Activated CD8-positive, alpha-beta memory T cell treated with anti-CD3 and anti-CD28 coated beads, Interleukin-2, amount 10 ng/mL, durations not matched to agents 7 days and 5 days (primary cell): ENCODE measurements at regions not wholly inside any gene's neighbourhood (a gene's known extent, or its start where the extent isn't known, plus 50 kb on each side); places are given as distances from the start of the nearest gene placed in this dataset.
A peak's percentile ranks its signal among the peaks of the same experiment; 100 is the strongest.

ENCODE experiments used
- ATAC-seq: fragments of 150-1000 bp; cut with Tn5 transposase; one replicate; pipeline ENCODE4 v1.10.0; 2021; ENCODE audit warnings: moderate library complexity
- CTCF ChIA-PET: fragments of 350-600 bp; sonication (Branson Sonifier 250); formaldehyde crosslinking; loops from one replicate; lab custom pipeline; 2021; ENCODE audit warnings: antibody characterized with exemption; lab: Charles Lee
- DNase-seq: peaks from one replicate; pipeline ENCODE4 v3.0.0-alpha.2; 2020
- H3K27ac Mint-ChIP-seq: one replicate; pipeline ENCODE4 v1.8.0; 2021; ENCODE audit warnings: mild to moderate bottlenecking, mixed read lengths
- H3K27me3 Mint-ChIP-seq: one replicate; pipeline ENCODE4 v1.8.0; 2021; ENCODE audit warnings: mixed read lengths
- H3K36me3 Mint-ChIP-seq: one replicate; pipeline ENCODE4 v1.8.0; 2021; ENCODE audit warnings: mild to moderate bottlenecking, mixed read lengths
- H3K4me1 Mint-ChIP-seq: one replicate; pipeline ENCODE4 v1.8.0; 2021; ENCODE audit warnings: mixed read lengths
- H3K4me3 Mint-ChIP-seq: one replicate; pipeline ENCODE4 v1.8.0; 2021; ENCODE audit warnings: mild to moderate bottlenecking, moderate library complexity, mixed read lengths
- H3K9me3 Mint-ChIP-seq: one replicate; pipeline ENCODE4 v1.8.0; 2022; ENCODE audit warnings: low read depth, mixed read lengths

DNA sequence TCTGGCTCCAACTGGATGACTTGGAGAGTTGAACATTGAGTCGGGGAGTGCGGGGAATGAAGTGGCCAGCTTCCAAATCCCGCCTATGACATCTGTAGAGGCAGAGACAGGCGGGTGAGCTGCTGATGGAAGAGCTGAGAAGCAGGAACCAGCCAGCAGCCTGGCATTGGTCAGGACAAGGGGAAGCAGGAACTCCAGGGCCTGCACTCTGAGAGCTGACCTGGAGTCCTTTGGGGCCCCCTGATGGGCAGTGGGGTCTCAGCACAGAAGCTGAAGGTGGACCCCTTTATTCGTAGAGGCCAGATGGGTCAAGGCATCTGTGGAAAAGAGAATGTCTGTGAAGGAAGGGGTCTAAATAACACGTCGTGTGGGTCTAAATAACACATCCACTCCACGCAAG, 57.0 kb downstream of the SEC61G start:
- no peaks in the 10 kb centered on the region for H3K27me3 Mint-ChIP-seq
- no peak for DNase-seq
- ATAC-seq = no peak
- H3K36me3 Mint-ChIP-seq = no peaks in the 10 kb centered on the region
- CTCF ChIA-PET = no interaction called here
- no peak overlapping the region for H3K4me3 Mint-ChIP-seq
- no peaks in the 10 kb centered on the region for H3K4me1 Mint-ChIP-seq
- H3K9me3 Mint-ChIP-seq = peaks cover 2% of the 10 kb centered on the region
- H3K27ac Mint-ChIP-seq = no peak overlapping the region

DNA sequence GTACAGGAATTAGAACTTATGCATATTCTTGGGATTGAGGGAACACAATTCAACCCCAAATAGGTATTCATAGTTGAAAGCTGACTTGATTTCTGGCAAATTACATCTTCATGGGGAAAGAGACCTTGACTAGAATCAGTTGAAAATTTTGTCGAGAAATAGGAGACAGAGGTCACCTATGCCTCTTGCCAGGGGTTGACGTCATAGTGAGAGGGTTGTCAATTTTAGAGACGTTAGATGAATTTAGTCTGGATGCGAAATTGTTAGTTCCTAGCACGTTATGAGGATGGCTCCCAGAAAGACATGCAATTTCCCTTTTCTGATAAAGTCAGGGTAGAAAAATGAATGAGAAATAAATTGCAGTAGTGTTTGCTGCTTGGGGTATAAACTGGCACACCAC, 59.3 kb downstream of the SEC61G start:
- Mint-ChIP-seq H3K4me3 (no peak overlapping the region), H3K4me1 (no peaks in the 10 kb centered on the region), H3K9me3 (peaks cover 2% of the 10 kb centered on the region), H3K36me3 (no peaks in the 10 kb centered on the region), H3K27ac (no peak overlapping the region), H3K27me3 (no peaks in the 10 kb centered on the region)
- DNase-seq = no peak
- no peak for ATAC-seq
- CTCF ChIA-PET = no interaction called here

DNA sequence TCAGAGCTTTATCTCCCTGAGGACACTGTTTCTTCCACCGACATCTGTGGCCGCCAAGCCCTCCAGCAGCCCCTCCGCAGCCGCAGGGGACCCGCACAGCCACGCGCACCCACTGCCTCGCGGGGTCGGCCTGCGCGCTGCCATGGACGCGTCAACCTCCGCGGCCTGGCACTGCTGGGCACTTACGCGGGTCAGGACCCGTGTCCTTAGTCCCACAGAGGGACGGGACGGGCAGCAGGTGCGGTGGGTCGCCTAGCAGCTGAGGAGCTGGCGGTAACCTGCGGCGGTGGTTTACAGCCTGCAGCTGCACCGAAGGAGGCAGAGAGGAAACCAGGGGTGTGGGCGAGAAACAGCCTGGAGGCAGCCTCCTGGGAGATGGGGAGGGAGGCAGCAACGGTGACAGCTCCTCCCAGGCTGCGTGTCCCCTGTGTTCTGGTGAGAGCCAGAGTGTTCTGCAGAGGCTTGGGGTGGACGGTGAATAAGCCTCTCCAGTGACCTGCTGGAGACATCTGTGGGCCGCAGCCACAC, 61.3 kb downstream of the SEC61G start:
- H3K9me3 Mint-ChIP-seq = no peaks in the 10 kb centered on the region
- H3K27ac Mint-ChIP-seq = no peak overlapping the region
- no peaks in the 10 kb centered on the region for H3K36me3 Mint-ChIP-seq
- H3K27me3 Mint-ChIP-seq = no peaks in the 10 kb centered on the region
- H3K4me1 Mint-ChIP-seq = no peaks in the 10 kb centered on the region
- DNase-seq (no peak), ATAC-seq (no peak)
- no peak overlapping the region for H3K4me3 Mint-ChIP-seq
- CTCF ChIA-PET = no interaction called here

GRCh38 chr7:54690892-54691291, 68.1 kb downstream of the SEC61G start:
- Mint-ChIP-seq H3K27ac (no peak overlapping the region), H3K4me3 (no peak overlapping the region), H3K27me3 (no peaks in the 10 kb centered on the region), H3K9me3 (no peaks in the 10 kb centered on the region), H3K36me3 (no peaks in the 10 kb centered on the region), H3K4me1 (no peaks in the 10 kb centered on the region)
- DNase-seq (no peak), ATAC-seq (no peak)
- CTCF ChIA-PET = no interaction called here

DNA sequence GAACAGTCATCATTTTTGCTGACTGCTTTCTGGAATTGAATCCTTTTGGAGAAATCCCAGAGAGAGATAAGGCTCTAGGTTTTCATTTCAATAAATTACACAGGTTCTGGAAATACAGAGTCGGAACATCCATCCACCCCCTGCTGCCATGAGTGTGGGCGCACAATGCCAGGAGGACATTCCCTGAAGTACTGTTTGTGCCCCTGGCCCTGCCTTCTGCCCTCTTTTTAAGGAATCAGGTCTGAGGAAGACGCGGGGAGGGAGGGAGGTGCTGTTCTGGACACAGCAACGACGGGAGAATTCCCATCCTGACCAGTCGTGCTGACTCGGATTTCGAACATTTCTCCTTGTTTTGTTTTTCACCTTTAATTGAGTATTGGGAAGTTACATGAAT, 69.0 kb downstream of the SEC61G start:
- Mint-ChIP-seq H3K4me1 (no peaks in the 10 kb centered on the region), H3K36me3 (no peaks in the 10 kb centered on the region), H3K27me3 (no peaks in the 10 kb centered on the region), H3K27ac (no peak overlapping the region), H3K9me3 (no peaks in the 10 kb centered on the region), H3K4me3 (no peak overlapping the region)
- DNase-seq (no peak), ATAC-seq (no peak)
- CTCF ChIA-PET = no interaction called here

GRCh38 chr7:54689394-54690049, 69.5 kb downstream of the SEC61G start:
- Mint-ChIP-seq H3K4me3 (no peak overlapping the region), H3K9me3 (no peaks in the 10 kb centered on the region), H3K36me3 (no peaks in the 10 kb centered on the region), H3K4me1 (no peaks in the 10 kb centered on the region), H3K27ac (no peak overlapping the region), H3K27me3 (no peaks in the 10 kb centered on the region)
- CTCF ChIA-PET = no interaction called here
- ATAC-seq = no peak
- DNase-seq = no peak

DNA sequence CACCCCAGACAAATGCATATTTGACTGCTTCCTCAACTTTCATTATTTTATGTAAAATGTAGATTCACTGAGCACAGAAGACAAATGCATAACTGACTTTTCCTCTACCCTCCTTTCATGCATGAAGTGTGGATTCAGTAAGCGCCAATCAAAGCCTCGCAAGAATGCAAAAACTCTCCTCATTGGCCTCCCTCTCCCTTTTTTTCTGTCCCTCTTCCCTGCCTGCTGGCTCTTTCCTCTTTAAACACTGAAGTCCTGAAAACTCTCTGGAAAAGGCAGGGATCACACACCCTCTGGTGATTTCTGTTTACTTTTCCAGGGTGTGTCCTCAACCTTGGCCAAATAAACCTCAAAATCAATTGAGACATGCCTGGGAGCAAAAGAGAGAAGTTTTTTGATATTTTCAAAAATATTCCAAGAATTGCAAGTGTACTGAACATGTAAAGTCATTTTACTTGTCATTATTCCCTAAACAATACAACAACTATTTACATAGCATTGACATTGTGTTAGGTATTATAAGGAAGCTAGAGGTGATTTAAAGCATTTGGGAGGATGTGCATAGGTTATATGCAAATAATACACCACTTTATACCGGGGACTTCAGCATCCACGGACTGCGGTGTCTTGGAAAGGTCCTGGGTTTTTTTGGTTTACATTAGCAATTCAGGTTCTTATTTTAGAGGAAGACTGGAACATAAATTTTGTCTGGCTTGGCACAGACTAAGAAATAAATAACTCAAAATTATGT, 71.4 kb downstream of the SEC61G start:
- Mint-ChIP-seq H3K36me3 (no peaks in the 10 kb centered on the region), H3K4me1 (no peaks in the 10 kb centered on the region), H3K27ac (no peak overlapping the region), H3K27me3 (no peaks in the 10 kb centered on the region), H3K4me3 (no peak overlapping the region), H3K9me3 (no peaks in the 10 kb centered on the region)
- no peak for DNase-seq
- CTCF ChIA-PET = no interaction called here
- ATAC-seq = no peak

- Mint-ChIP-seq H3K4me1 (no peaks in the 10 kb centered on the region), H3K4me3 (no peak overlapping the region), H3K27me3 (no peaks in the 10 kb centered on the region), H3K36me3 (no peaks in the 10 kb centered on the region), H3K9me3 (no peaks in the 10 kb centered on the region), H3K27ac (no peak overlapping the region)
- CTCF ChIA-PET = no interaction called here
- ATAC-seq = no peak
- no peak for DNase-seq
Measured at GRCh38 chr7:54680377-54681005, 78.5 kb downstream of the SEC61G start.

DNA sequence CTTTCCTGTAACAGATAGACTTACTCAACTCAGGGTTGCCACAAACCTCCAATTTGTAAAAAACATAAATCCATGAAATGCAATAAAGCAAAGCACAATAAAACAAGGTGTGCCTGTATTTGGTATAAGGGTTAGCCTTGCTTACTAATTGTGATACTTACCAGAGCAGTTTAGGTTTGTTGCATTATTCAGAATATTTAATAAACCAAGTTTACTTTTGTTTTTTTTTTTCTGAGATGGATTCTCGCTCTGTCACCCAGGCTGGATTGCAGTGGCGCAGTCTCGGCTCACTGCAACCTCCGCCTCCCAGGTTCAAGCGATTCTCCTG, 79.6 kb downstream of the SEC61G start:
- H3K9me3 Mint-ChIP-seq = no peaks in the 10 kb centered on the region
- H3K36me3 Mint-ChIP-seq = no peaks in the 10 kb centered on the region
- H3K4me3 Mint-ChIP-seq = no peak overlapping the region
- H3K27me3 Mint-ChIP-seq = no peaks in the 10 kb centered on the region
- no peak for ATAC-seq
- H3K4me1 Mint-ChIP-seq = no peaks in the 10 kb centered on the region
- CTCF ChIA-PET = no interaction called here
- DNase-seq = no peak
- no peak overlapping the region for H3K27ac Mint-ChIP-seq

DNA sequence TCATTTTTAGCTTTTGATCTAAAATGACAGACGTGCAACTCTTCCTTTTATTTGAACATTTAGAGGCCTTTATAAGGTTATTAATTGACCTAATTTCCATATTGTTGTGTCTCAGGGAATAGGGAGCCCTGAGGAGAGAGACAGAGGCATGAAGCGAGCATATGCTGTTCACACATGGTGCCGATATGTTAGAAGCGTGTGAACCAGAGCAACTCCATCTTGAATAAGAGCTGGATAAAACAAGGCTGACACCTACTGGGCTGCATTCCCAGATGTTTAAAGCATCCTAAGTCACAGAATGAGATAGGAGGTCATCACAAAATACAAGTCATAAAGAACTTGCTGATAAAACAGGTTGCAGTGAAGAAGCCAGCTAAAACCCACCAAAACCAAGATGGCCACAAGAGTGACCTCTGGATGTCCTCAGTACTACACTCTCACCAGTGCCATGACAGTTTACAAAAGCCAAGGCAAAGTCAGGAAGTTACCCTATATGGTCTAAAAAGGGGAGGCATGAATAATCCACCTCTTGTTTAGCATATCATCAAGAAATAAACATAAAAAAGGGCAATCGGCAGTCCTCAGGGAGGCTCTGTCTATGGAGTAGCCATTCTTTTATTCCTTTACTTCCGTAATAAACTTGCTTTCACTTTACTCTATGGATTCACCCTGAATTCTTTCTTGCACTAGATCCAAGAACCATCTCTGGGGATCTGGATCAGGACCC, 80.1 kb downstream of the SEC61G start:
- ATAC-seq = no peak
- Mint-ChIP-seq H3K4me1 (no peaks in the 10 kb centered on the region), H3K9me3 (no peaks in the 10 kb centered on the region), H3K36me3 (no peaks in the 10 kb centered on the region), H3K4me3 (no peak overlapping the region), H3K27me3 (no peaks in the 10 kb centered on the region), H3K27ac (no peak overlapping the region)
- CTCF ChIA-PET = no interaction called here
- DNase-seq = no peak

DNA sequence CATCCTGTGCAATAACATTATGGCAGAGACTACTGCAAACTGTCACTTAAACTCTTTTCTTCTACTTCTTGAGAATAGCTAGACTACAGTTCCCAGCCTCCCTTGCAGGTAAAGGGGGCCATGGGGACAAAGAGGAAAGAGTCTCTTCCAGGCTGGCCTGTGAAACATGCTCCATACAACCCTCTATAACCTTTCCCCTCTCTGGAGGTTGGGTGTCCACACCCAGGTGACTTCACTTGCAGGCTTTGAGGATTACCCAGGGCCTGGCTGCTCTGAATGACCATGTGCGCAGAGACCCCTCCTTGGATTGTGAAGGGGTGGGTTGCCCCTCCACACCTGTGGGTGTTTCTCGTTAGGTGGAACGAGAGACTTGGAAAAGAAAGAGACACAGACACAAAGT, 84.1 kb downstream of the SEC61G start:
- no peak overlapping the region for H3K4me3 Mint-ChIP-seq
- no peaks in the 10 kb centered on the region for H3K9me3 Mint-ChIP-seq
- H3K27ac Mint-ChIP-seq = no peak overlapping the region
- no peaks in the 10 kb centered on the region for H3K4me1 Mint-ChIP-seq
- CTCF ChIA-PET = no interaction called here
- ATAC-seq (no peak), DNase-seq (no peak)
- no peaks in the 10 kb centered on the region for H3K36me3 Mint-ChIP-seq
- H3K27me3 Mint-ChIP-seq = no peaks in the 10 kb centered on the region

DNA sequence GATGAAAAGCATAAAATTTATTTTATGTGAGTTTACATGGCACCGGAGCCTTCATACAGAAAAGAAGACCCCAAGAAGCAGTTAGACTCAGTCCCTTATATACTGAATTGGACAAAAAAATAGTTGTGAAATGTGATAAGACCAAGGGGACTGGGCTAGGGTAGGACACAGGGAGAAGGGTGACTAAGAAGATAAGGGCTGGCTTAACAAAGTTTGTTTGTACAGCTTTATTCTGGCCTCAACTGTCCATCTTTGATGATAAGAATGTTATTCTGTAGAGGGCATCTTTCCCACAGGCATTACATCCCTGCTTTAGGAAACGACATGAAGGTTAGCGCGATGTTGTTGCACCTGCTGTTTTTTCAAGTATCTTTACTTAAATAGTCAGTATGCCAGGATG, 86.5 kb downstream of the SEC61G start:
- CTCF ChIA-PET = no interaction called here
- no peaks in the 10 kb centered on the region for H3K27me3 Mint-ChIP-seq

GRCh38 chr7:54664235-54665228, 94.5 kb downstream of the SEC61G start:
- H3K27me3 Mint-ChIP-seq = peaks cover 24% of the 10 kb centered on the region
- ATAC-seq = peak; percentile 33
- no peaks in the 10 kb centered on the region for H3K36me3 Mint-ChIP-seq
- CTCF ChIA-PET = no interaction called here
- no peak overlapping the region for H3K4me3 Mint-ChIP-seq
- no peak for DNase-seq
- no peak overlapping the region for H3K27ac Mint-ChIP-seq
- peaks cover 3% of the 10 kb centered on the region for H3K4me1 Mint-ChIP-seq
- peaks cover 3% of the 10 kb centered on the region for H3K9me3 Mint-ChIP-seq

More for the DNA sequence above, 86.5 kb downstream of the SEC61G start:
- ATAC-seq = no peak
- H3K9me3 Mint-ChIP-seq = no peaks in the 10 kb centered on the region
- H3K36me3 Mint-ChIP-seq = no peaks in the 10 kb centered on the region
- H3K4me1 Mint-ChIP-seq = no peaks in the 10 kb centered on the region
- DNase-seq = no peak
- H3K4me3 Mint-ChIP-seq = no peak overlapping the region
- H3K27ac Mint-ChIP-seq = no peak overlapping the region
